HCEC 1CT (cell line): ENCODE measurements at regions not wholly inside any gene's neighbourhood (a gene's known extent, or its start where the extent isn't known, plus 50 kb on each side); places are given as distances from the start of the nearest gene placed in this dataset.
"Not testable (repeated sequence)": the region's sequence is repeated elsewhere in the genome, so short reads cannot be mapped to it uniquely, and the experiment has no call there.

Experiments
- DNase-seq: peaks from one replicate; pipeline ENCODE4 v3.0.0-alpha.2; 2017

GRCh38 chr7:67631476-67631875 is 634.8 kb downstream of the TYW1 start:
- DNase-seq = no peak

- no peak for DNase-seq
These were observed 638.6 kb downstream of the TYW1 start for GRCh38 chr7:67635271-67635670.

- no peak for DNase-seq
These were observed 639.9 kb downstream of the TYW1 start for GRCh38 chr7:67636348-67637022.

- no peak for DNase-seq
These were observed 640.4 kb downstream of the TYW1 start for GRCh38 chr7:67637023-67637358.

GRCh38 chr7:67642542-67642941 is 645.9 kb downstream of the TYW1 start:
- DNase-seq = not testable (repeated sequence)

- no peak for DNase-seq
These were observed 647.5 kb downstream of the TYW1 start for GRCh38 chr7:67644151-67644550.

DNA sequence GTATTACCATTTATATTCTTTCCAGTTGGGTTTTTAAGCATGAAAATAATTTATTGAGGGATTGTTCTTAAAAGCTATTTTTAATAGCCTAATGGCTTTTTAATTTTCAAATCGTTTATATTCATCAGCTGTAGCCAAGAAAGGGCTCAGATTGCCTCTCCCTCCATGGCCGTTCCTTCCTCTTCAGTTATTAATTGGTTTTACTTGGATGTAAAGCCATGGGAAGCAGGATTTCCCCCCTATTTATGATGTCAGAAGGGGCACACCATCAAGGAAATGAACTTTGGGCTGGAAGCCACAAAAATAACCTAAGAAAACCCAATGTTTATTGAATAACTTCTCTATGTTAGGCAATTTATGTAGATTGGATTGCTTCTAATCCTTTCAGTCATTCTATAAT is 656.3 kb downstream of the TYW1 start:
- DNase-seq = no peak

- no peak for DNase-seq
These were observed 657.3 kb downstream of the TYW1 start for GRCh38 chr7:67653856-67654454.

DNA sequence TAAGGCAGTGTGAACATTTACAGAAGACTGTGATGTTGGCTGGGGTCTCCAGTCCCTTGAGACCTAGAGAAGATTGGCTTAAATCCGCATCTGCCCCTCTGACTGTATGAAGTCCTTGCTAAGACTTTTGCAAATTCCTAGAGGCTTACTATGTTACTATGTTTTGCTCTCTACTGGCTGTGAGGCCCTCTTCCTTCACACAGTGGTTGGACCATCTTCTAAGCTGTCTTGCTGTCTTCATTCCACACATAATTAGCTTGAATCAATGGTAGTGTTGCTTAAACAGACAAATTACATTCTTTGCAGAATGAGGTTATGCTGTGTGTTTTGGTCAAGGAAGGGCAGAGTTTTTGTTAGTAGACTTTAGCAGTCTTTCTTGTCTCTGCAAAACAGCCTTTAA is 658.0 kb downstream of the TYW1 start:
- DNase-seq = no peak

DNA sequence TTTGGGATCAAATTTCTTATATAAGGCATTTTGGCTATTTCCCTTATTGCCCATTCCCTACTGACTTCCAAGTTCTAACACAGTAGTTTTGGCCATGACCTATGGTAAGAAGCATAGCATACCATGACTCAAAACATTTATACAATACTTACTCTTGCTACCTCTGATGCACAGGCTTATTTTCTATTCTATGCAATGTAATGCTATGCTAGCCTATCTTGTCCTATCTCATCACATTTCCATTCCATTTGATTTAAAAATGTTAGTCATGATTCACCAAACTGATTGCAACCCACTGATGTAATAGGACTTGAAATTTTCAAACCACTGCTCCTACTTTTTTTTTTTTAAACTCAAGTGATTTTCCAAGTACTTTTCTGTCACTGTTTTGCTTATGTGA is 658.5 kb downstream of the TYW1 start:
- no peak for DNase-seq

DNA sequence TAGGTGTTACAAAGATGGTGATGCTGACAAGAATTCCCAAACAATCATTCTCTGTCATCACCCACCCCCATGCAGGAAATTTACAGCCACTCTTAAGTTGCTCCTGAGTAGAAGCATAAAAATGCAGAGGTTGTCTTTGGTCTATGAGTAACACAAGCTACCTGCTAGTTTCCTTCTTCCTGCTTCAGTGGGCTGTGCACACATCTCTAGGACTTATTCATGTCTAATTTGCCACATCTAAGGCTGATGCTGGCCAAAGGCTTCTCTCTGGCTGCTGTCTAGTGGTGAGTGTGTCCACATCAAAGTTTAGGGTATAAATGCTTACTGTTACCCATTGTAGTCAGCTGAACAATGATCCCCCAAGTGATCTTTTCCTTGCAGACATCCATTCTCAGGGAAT is 662.5 kb downstream of the TYW1 start:
- no peak for DNase-seq

- no peak for DNase-seq
These were observed 666.2 kb downstream of the TYW1 start for GRCh38 chr7:67662804-67663203.

DNA sequence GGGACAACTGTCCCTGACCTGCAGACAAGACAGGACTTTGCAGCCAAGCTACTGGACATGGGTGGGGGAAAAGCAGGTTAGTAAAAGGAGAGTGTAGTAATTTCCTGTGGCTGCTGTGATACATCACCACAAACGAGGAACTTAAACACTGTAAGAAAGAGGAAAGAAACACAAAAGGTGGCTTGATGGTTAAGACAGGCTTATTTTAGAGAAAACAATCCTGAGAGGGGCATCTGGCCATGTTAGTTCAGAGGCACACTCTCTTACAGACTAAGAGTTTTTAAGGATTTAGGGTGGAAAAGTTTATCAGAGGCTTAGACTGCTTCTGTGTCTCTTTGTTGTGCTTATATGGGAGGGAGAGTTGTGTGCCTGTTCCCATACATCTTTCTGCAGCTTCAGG is 667.0 kb downstream of the TYW1 start:
- no peak for DNase-seq

- DNase-seq = not testable (repeated sequence)
These were observed 669.7 kb downstream of the TYW1 start for GRCh38 chr7:67666359-67666758.

- DNase-seq = no peak
These were observed 674.4 kb downstream of the TYW1 start for GRCh38 chr7:67671006-67671548.

DNA sequence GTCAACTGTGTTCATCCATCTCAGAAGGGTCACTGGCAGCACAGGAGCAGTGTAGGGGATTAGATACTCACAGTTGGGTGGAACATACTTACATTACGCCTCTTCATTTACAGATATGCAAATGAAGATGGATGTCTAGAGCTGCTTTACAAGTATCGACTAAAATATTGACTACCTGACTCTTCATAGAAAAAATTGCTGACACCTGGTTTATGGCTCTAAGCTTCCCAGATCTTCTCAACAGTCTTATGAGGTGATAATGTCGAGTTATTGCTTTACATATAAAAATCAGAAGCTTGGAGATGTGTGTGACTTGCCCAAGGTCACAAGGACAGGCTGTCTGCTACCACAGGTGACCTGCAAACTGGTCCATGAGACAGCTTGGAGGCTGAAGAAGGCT is 677.2 kb downstream of the TYW1 start:
- DNase-seq = no peak

GRCh38 chr7:67674862-67675261 is 678.2 kb downstream of the TYW1 start:
- not testable (repeated sequence) for DNase-seq

DNA sequence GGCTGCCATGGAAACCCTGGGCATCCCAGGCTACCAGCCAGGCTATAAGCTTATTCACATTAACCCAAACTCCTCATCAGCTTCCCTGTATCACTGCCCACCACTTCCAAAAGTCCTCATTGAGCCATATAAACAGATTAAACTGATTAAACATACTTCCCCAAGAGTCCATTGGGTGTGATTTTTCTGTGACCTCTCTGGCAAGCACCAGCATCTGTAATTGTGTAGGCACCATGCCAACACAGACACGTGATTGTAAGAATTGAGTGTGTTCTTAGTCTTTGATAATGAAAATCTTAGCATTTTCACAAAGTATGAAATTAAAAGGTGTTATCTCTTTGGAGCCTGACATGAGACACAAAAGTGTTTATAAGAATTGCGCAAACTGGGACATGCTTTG is 679.3 kb downstream of the TYW1 start:
- no peak for DNase-seq

GRCh38 chr7:67678419-67678818 is 681.8 kb downstream of the TYW1 start:
- no peak for DNase-seq

DNA sequence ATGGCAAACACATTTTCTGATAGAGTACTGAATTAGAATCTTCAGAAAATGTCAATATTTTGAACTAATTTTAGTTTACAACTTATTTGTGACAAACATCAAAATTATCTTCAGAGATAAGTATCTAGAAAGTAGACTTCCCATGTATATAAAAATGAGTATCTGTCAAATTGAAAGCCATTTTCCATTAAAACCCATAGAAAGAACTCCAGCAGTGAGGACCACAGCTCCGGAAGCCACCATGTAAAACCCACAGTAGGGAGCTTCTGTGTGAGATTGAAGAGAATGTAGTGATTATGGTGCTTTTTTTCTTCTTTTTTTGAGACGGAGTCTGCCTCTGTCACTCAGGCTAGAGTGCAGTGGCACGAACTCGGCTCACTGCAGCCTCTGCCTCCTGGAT is 687.0 kb downstream of the TYW1 start:
- no peak for DNase-seq

- DNase-seq = no peak
These were observed 694.1 kb downstream of the TYW1 start for GRCh38 chr7:67690700-67691099.

DNA sequence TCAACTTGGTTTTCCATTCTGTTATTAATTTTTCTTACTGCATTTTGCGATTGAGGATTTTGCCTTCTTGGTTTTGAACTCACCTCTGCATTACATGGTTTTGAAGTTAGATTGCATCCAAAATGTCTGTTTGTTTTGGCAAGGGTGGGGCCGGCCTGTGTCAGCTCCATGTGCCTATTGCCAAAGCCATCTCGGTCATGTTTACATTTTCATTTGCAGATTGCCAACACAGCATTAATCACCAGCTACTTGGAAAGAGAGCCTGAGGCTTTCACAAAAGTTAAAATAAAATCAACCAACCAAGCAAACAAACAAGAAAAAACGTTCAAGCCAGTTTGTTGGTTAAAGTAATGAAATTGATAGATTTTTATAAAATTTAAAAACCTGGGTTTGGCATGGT is 695.8 kb downstream of the TYW1 start:
- no peak for DNase-seq

- DNase-seq = no peak
These were observed 699.5 kb downstream of the TYW1 start for GRCh38 chr7:67696124-67696523.

DNA sequence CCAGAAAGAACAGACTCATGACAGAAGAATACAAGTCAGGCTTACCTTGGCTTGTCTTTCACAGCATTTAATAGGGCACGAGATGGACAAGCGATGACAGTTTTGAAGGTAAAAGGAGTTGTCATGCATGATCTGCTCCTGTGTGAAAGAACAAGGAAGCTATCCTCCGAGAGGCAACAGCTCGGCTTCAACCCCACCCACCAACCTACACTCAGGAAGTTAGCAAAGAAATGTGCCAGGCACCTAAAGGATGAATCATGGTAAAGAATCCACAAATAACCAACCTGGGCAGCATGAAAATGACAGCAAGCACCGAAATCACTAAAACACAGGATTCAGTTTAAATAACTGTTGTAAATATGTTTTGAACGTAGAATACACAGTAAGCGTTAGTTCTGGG is 700.2 kb downstream of the TYW1 start:
- DNase-seq = no peak

- DNase-seq = no peak
These were observed 701.7 kb downstream of the TYW1 start for GRCh38 chr7:67698354-67698753.
